GM12873 (cell line): ENCODE measurements at regions not wholly inside any gene's neighbourhood (a gene's known extent, or its start where the extent isn't known, plus 50 kb on each side); places are given as distances from the start of the nearest gene placed in this dataset.

Source experiments
- CTCF ChIP-seq: IDR thresholded peaks from 2 replicates; pipeline ENCODE4 v1.5.1; 2012; ENCODE audit warnings: low read depth, mild to moderate bottlenecking, moderate library complexity, low read length, control low read depth; ENCODE audit not compliant: insufficient read depth; ENCODE audit errors: missing control alignments

- TF ChIP-seq CTCF, result no peak
Measured at GRCh38 chr12:93198086-93198485, 179.6 kb upstream of the NUDT4 start.

DNA sequence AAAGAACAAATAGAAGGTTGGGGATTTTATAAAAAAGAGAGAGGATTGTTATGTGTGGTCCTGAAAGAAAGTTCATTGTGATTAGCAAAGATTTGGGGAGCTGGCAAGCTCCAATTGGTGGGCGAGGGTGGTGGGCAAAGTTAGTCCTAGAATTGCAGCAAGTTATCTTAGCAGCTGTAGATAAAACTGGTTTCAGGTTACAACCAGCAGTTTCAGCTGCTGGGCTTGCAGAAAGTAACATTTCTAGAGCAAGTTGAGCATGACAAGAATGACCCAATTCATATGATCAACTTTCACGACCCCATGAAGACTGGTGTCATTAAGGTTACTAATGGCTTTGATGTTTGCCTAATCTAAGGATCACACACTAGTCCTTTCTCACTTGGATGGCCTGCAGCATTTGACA, 177.9 kb upstream of the NUDT4 start:
- TF ChIP-seq CTCF, result no peak

DNA sequence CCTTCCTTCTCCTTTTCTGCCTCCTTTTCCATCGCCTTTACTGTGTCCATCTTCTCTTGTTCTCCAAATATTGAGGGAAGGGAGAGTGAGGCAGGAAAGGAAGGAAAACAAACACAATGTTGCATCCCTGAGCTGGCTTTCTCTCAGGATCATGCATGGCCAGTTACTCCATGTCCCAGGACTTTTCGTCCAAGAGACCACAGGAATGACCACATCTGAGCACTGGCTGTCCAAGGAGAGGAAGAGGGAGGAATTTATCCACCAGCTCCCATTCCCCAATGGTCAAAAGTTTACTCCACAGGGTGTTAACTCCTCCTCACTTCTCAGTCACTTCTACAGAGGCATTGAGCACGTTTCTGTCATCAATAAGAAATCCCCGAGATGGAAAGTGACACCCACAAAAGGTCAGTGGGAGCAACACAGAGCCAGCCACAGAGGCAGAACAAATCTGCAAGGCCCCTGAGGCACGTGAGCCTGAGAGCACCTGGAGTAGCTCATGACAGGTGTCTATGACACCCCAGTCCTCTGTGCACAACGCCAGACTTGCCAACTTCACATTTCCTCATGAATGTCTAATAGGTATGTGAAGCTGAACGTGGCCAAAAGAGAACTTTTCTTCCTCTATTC, 177.3 kb upstream of the NUDT4 start:
- no peak for TF ChIP-seq CTCF

- no peak for TF ChIP-seq CTCF
Measured at GRCh38 chr12:93201990-93202389, 175.7 kb upstream of the NUDT4 start.

DNA sequence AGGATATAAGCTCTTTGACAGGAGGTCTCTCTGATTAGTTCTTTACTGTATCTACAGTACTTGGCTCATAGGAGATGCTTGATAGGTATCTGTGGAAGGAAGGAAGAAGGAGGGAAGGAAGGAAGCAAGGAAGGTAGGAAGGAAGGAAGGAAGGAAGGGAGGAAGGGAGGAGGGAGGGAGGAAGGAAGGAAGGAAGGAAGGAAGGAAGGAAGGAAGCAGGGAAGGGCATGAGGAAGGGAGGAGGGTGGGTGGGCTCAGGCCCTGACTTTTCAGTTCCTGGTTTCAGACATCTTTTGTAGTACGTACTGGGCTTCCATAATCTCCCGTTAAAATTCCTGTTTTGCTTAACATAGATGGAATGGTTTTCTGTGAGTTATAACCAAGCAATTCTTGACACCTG, 175.0 kb upstream of the NUDT4 start:
- no peak for TF ChIP-seq CTCF

DNA sequence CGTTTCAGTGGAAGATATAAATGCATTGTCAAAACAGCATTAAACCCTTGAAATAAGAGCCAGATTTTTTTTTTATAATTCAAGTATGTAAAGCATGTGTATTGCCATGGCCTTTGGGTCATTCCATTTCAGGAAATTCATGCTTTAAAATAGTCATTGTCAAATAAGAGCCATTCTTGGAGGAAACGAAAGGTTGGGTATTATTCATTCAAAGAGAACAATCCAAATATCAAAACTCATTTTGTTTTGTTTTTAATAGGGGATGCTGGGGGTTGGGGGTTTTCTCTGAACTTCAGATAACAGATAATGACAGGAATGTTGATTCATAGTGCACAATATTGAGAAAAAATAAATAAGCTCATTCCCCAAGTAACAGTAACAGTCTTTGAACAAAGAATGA, 174.4 kb upstream of the NUDT4 start:
- no peak for TF ChIP-seq CTCF

GRCh38 chr12:93204896-93205295, 172.8 kb upstream of the NUDT4 start:
- TF ChIP-seq CTCF, result no peak
